ENCODE measurements at regions not wholly inside any gene's neighbourhood (a gene's known extent, or its start where the extent isn't known, plus 50 kb on each side); places are given as distances from the start of the nearest gene placed in this dataset.

DNA sequence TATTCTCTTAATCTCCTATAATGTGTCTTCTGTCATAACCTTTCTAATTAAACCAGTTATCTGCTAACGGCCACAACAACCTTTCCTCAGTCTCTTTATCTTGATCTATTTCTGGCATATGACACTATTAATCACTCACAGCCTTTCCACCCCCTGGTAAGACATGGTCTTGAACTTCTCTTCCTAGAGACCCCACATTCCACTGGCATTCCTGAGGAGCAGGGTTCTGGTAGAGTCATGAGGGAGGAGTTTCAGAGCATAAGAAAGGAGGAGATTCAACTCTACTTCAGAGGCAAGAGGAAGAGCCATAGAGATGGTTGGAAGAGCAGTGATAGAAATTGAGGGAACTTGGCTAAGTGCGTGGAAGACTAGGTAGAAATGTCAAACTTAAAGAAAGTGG is 325.6 kb downstream of the BLID start:
- no peaks in the 10 kb centered on the region for H3K4me1 ChIP-seq (ENCODE audit: insufficient read depth, low read length)
- H3K36me3 Mint-ChIP-seq (ENCODE audit: insufficient read depth in 1 of 3, low read depth in 3 of 3): peaks cover 1 to 10% (median 10%) of the 10 kb centered on the region in 3 experiments; a peak in 5 of 7 replicates
- H2AK5ac ChIP-seq (ENCODE audit: insufficient read length, low read length): no peak overlapping the region
- H3K9me3 ChIP-seq (ENCODE audit: control insufficient read depth, low read depth, low read length): no peaks in the 10 kb centered on the region
- no peak overlapping the region for H2BK20ac ChIP-seq (ENCODE audit: low read depth, low read length, poor library complexity, severe bottlenecking)
- no peak overlapping the region for H3K4me2 ChIP-seq (ENCODE audit: insufficient read depth, insufficient read length, low read length)
- no peak overlapping the region for H2BK15ac ChIP-seq (ENCODE audit: low read depth, low read length)
- H3K79me1 ChIP-seq (ENCODE audit: insufficient read depth, low read depth, low read length, poor library complexity, severe bottlenecking): no peaks in the 10 kb centered on the region
- no peak overlapping the region for H3K4ac ChIP-seq (ENCODE audit: low read depth, low read length)
- TF ChIP-seq, protein P1, sequence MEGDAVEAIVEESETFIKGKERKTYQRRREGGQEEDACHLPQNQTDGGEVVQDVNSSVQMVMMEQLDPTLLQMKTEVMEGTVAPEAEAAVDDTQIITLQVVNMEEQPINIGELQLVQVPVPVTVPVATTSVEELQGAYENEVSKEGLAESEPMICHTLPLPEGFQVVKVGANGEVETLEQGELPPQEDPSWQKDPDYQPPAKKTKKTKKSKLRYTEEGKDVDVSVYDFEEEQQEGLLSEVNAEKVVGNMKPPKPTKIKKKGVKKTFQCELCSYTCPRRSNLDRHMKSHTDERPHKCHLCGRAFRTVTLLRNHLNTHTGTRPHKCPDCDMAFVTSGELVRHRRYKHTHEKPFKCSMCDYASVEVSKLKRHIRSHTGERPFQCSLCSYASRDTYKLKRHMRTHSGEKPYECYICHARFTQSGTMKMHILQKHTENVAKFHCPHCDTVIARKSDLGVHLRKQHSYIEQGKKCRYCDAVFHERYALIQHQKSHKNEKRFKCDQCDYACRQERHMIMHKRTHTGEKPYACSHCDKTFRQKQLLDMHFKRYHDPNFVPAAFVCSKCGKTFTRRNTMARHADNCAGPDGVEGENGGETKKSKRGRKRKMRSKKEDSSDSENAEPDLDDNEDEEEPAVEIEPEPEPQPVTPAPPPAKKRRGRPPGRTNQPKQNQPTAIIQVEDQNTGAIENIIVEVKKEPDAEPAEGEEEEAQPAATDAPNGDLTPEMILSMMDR (conservative IDR thresholded peaks at IDR 0.05): no peak
- no peak overlapping the region for H3T11ph ChIP-seq (ENCODE audit: low read length)
- H4K91ac ChIP-seq (ENCODE audit: insufficient read length, low read depth, low read length): no peak overlapping the region
- no peak overlapping the region for H2AFZ ChIP-seq (ENCODE audit: low read length)
- no peak overlapping the region for H3K56ac ChIP-seq (ENCODE audit: insufficient read length, low read depth, low read length)
- H2BK5ac ChIP-seq (ENCODE audit: insufficient read length, low read length): no peak overlapping the region
- no peak overlapping the region for H3K27ac Mint-ChIP-seq
- peaks cover 11% of the 10 kb centered on the region in 2 experiments; a peak in 4 of 5 replicates for H3K9me3 Mint-ChIP-seq
- no peak overlapping the region for H3K18ac ChIP-seq (ENCODE audit: insufficient read length, low read depth, low read length)
- no peak overlapping the region for H3K4me3 Mint-ChIP-seq
- no peak overlapping the region for H2BK12ac ChIP-seq (ENCODE audit: insufficient read length, low read depth, low read length)
- no peaks in the 10 kb centered on the region for H4K20me1 ChIP-seq (ENCODE audit: control insufficient read depth, insufficient read depth, insufficient read length)
- no CpG with 5 or more reads among the region's 2 CpGs for WGBS (ENCODE audit: extremely low coverage, insufficient read length, low lambda C conversion rate)
- H3K23me2 ChIP-seq (ENCODE audit: insufficient read length, low read depth, low read length, poor library complexity, severe bottlenecking): no peaks in the 10 kb centered on the region
- H3K9ac ChIP-seq (ENCODE audit: extremely low read depth, insufficient read length, low read length): no peak overlapping the region
- H3K79me2 ChIP-seq (ENCODE audit: insufficient read depth, low read length): no peaks in the 10 kb centered on the region
- H3K27me3 Mint-ChIP-seq (ENCODE audit: low read depth): no peaks in the 10 kb centered on the region; the same call in 1 of the 2 replicates
- no peak overlapping the region for H4K8ac ChIP-seq (replicated peaks; ENCODE audit: insufficient read length, low read depth, low read length)
- H4K5ac ChIP-seq (ENCODE audit: insufficient read length, low read depth, low read length): no peak overlapping the region
- no peaks in the 10 kb centered on the region for H3K27me3 ChIP-seq (ENCODE audit: insufficient read depth, low read length)
- no peak for DNase-seq
- H3K4me1 Mint-ChIP-seq: peaks cover 13 to 16% of the 10 kb centered on the region in 2 experiments
- H2BK120ac ChIP-seq (ENCODE audit: low read depth, low read length, poor library complexity, severe bottlenecking): no peak overlapping the region
- no peak overlapping the region for H3K14ac ChIP-seq (ENCODE audit: insufficient read depth, low read length)
- no peak overlapping the region for H3K27ac ChIP-seq (ENCODE audit: insufficient read length, low read depth, low read length)
- no peak overlapping the region for H3K23ac ChIP-seq (ENCODE audit: insufficient read length, low read depth, low read length)
